PC-3 (cell line): ENCODE measurements at regions not wholly inside any gene's neighbourhood (a gene's known extent, or its start where the extent isn't known, plus 50 kb on each side); places are given as distances from the start of the nearest gene placed in this dataset.

Source experiments
- ATAC-seq: fragments of 200-7000 bp; cut with Tn5 transposase; 2 replicates; pipeline ENCODE4 v1.9.1; 2020; ENCODE audit warnings: mild to moderate bottlenecking, moderate library complexity
- BruUV-seq: library from RNA; stranded (reverse); fragments of 400-500 nt; replicated peaks from 2 replicates; lab custom pipeline; 2021; lab: Mats Ljungman, UMichigan
- CTCF ChIA-PET: fragments of 300-600 bp; sonication (Branson Sonifier 250); formaldehyde crosslinking; loops from one replicate; lab custom pipeline; 2022; ENCODE audit warnings: antibody characterized with exemption; lab: Charles Lee
- POLR2A ChIA-PET: fragments of 300-600 bp; sonication (Branson Sonifier 250); formaldehyde crosslinking; loops from one replicate; lab custom pipeline; 2022; ENCODE audit warnings: antibody characterized with exemption; ENCODE audit not compliant: unreplicated experiment; lab: Charles Lee
- DNase-seq: peaks from one replicate; pipeline ENCODE4 v3.0.0-alpha.2; 2015
- H2AFZ ChIP-seq: fragments of 300-600 bp; sonication (generic); 2 replicates; pipeline ENCODE4 v1.6.0; 2016; ENCODE audit warnings: antibody characterized with exemption, low read length
- H3F3A ChIP-seq: fragments of 300-600 bp; sonication (generic); one replicate; pipeline ENCODE4 v1.6.0; 2017; ENCODE audit warnings: antibody characterized with exemption, low read length, control low read depth, mild to moderate bottlenecking; ENCODE audit not compliant: unreplicated experiment
- H3K27ac ChIP-seq: fragments of 300-600 bp; sonication (generic); 2 replicates; pipeline ENCODE4 v1.5.1; 2016; ENCODE audit warnings: mild to moderate bottlenecking, low read length
- H3K27me3 ChIP-seq: fragments of 300-600 bp; sonication (generic); 2 replicates; pipeline ENCODE4 v1.6.1; 2016; ENCODE audit warnings: low read length, mixed read lengths
- H3K36me3 ChIP-seq: fragments of 300-600 bp; sonication (generic); 2 replicates; pipeline ENCODE4 v1.6.1; 2016; ENCODE audit warnings: low read depth, mixed run types, low read length, mixed read lengths
- H3K4me1 ChIP-seq: fragments of 300-600 bp; sonication (generic); 2 replicates; pipeline ENCODE4 v1.5.1; 2016; ENCODE audit warnings: low read length; ENCODE audit not compliant: insufficient read depth
- H3K4me2 ChIP-seq: fragments of 300-600 bp; sonication (generic); 2 replicates; pipeline ENCODE4 v1.6.0; 2016; ENCODE audit warnings: low read length
- H3K4me3 ChIP-seq: fragments of 300-600 bp; sonication (generic); 2 replicates; pipeline ENCODE4 v1.5.1; 2016; ENCODE audit warnings: mild to moderate bottlenecking, low read length, mixed read lengths
- H3K79me2 ChIP-seq: fragments of 300-600 bp; sonication (generic); 2 replicates; pipeline ENCODE4 v1.6.1; 2017; ENCODE audit warnings: low read length, mixed read lengths
- H3K9ac ChIP-seq: fragments of 300-600 bp; sonication (generic); 2 replicates; pipeline ENCODE4 v1.6.0; 2016; ENCODE audit warnings: mild to moderate bottlenecking, low read length
- H3K9me2 ChIP-seq: fragments of 300-600 bp; sonication (generic); replicated peaks from 2 replicates; pipeline ENCODE4 v1.6.1; 2016; ENCODE audit warnings: mixed run types, low read length, mixed read lengths
- H3K9me3 ChIP-seq: fragments of 300-600 bp; sonication (generic); 2 replicates; pipeline ENCODE4 v1.6.1; 2016; ENCODE audit warnings: low read length, mixed read lengths
- H4K20me1 ChIP-seq: fragments of 300-600 bp; sonication (generic); 2 replicates; pipeline ENCODE4 v1.6.1; 2016; ENCODE audit warnings: low read length, mixed read lengths
- CTCF ChIP-seq: fragments of 300-600 bp; sonication (generic); conservative IDR thresholded peaks from 2 replicates; pipeline ENCODE4 v1.5.1; 2017; ENCODE audit warnings: antibody characterized with exemption, low read depth, mild to moderate bottlenecking, low read length
- EZH2 ChIP-seq: fragments of 300-600 bp; sonication (generic); IDR thresholded peaks from one replicate; pipeline ENCODE4 v1.6.1; 2017; ENCODE audit warnings: antibody characterized with exemption, mild to moderate bottlenecking, low read length; ENCODE audit not compliant: unreplicated experiment
- EZH2phosphoT487 ChIP-seq: fragments of 300-600 bp; sonication (generic); IDR thresholded peaks from 2 replicates; pipeline ENCODE4 v1.6.1; 2018; ENCODE audit warnings: mild to moderate bottlenecking, antibody characterized with exemption, low read length, borderline replicate concordance
- intact Hi-C: fragments of 100-400 bp; cut with micrococcal nuclease; formaldehyde crosslinking; loops from 2 replicates; pipeline ENCODE4 v1.9.0; 2023

GRCh38 chr18:29060349-29060748 is 883.4 kb upstream of the CDH2 start:
- no peaks in the 10 kb centered on the region for H3K4me1 ChIP-seq
- no peaks in the 10 kb centered on the region for H4K20me1 ChIP-seq
- no peaks in the 10 kb centered on the region for H3K36me3 ChIP-seq
- H3K9me2 ChIP-seq, result peaks cover 6% of the 10 kb centered on the region; the same call in 1 of the 2 replicates
- no peak for ATAC-seq
- H3F3A ChIP-seq, result no peaks in the 10 kb centered on the region
- no TSS peak for BruUV-seq
- CTCF ChIA-PET, result no interaction called here
- H3K9me3 ChIP-seq, result no peaks in the 10 kb centered on the region
- H2AFZ ChIP-seq, result no peak overlapping the region
- POLR2A ChIA-PET, result no interaction called here
- H3K79me2 ChIP-seq, result no peaks in the 10 kb centered on the region
- H3K4me2 ChIP-seq, result no peak overlapping the region
- no peak for DNase-seq
- H3K4me3 ChIP-seq, result no peak overlapping the region
- no peak for TF ChIP-seq EZH2
- TF ChIP-seq CTCF, result 0 out of 2 replicates have a peak, but pooled peaks have one; percentile 10
- no peaks in the 10 kb centered on the region for H3K27me3 ChIP-seq
- intact Hi-C loops, result no loop called here
- H3K27ac ChIP-seq, result no peak overlapping the region
- no peak overlapping the region for H3K9ac ChIP-seq

GRCh38 chr18:29057703-29058102 is 880.8 kb upstream of the CDH2 start:
- intact Hi-C loops, result no loop called here
- Histone ChIP-seq H2AFZ (no peak overlapping the region), H3K9ac (no peak overlapping the region), H3K9me2 (peaks cover 6% of the 10 kb centered on the region; the same call in 1 of the 2 replicates), H3F3A (no peaks in the 10 kb centered on the region), H3K27me3 (no peaks in the 10 kb centered on the region), H3K4me2 (no peak overlapping the region), H3K4me1 (no peaks in the 10 kb centered on the region), H3K36me3 (no peaks in the 10 kb centered on the region), H3K9me3 (no peaks in the 10 kb centered on the region), H3K4me3 (no peak overlapping the region), H3K79me2 (no peaks in the 10 kb centered on the region), H4K20me1 (no peaks in the 10 kb centered on the region), H3K27ac (no peak overlapping the region)
- CTCF ChIA-PET, result no interaction called here
- no peak for DNase-seq
- TF ChIP-seq CTCF (no peak), EZH2phosphoT487 (no peak), EZH2 (no peak)
- no TSS peak for BruUV-seq
- POLR2A ChIA-PET, result interaction anchor here (0.6 kb wide), 1 partner anchor 9 kb away, joined by 6 read pairs; no protein-coding TSS in a partner anchor
- no peak for ATAC-seq

- Histone ChIP-seq H3K79me2 (no peaks in the 10 kb centered on the region), H3F3A (no peaks in the 10 kb centered on the region), H3K27ac (no peak overlapping the region), H3K9me2 (peaks cover 6% of the 10 kb centered on the region; the same call in 1 of the 2 replicates), H3K4me3 (no peak overlapping the region), H3K9me3 (no peaks in the 10 kb centered on the region), H4K20me1 (no peaks in the 10 kb centered on the region), H3K36me3 (no peaks in the 10 kb centered on the region), H3K4me2 (no peak overlapping the region), H3K9ac (no peak overlapping the region), H3K4me1 (no peaks in the 10 kb centered on the region), H3K27me3 (no peaks in the 10 kb centered on the region), H2AFZ (no peak overlapping the region)
- TF ChIP-seq EZH2, result no peak
- TF ChIP-seq CTCF, result no peak
- no peak for TF ChIP-seq EZH2phosphoT487
- DNase-seq, result no peak
- no peak for ATAC-seq
- no TSS peak for BruUV-seq
- intact Hi-C loops, result no loop called here
- POLR2A ChIA-PET, result no interaction called here
- CTCF ChIA-PET, result no interaction called here
These were observed 879.9 kb upstream of the CDH2 start for GRCh38 chr18:29056800-29057199.
